ENCODE measurements at regions not wholly inside any gene's neighbourhood (a gene's known extent, or its start where the extent isn't known, plus 50 kb on each side); places are given as distances from the start of the nearest gene placed in this dataset.

- no peak for DNase-seq (ENCODE audit: low read depth, low spot score)
- Histone ChIP-seq H3K9me1 (replicated peaks; ENCODE audit: control insufficient read depth, extremely low read depth, insufficient read depth, low read length) (no peaks in the 10 kb centered on the region), H3K9me3 (replicated peaks; ENCODE audit: control insufficient read depth, insufficient read depth, low read length) (no peaks in the 10 kb centered on the region), H3K36me3 (ENCODE audit: control insufficient read depth in 2 of 2, extremely low read depth in 1 of 2, insufficient read depth in 2 of 2, low read length in 2 of 2) (no peaks in the 10 kb centered on the region), H3K4me1 (ENCODE audit: control insufficient read depth, extremely low read depth, insufficient read depth, low read length) (no peaks in the 10 kb centered on the region), H3K79me2 (ENCODE audit: control insufficient read depth, insufficient read depth, low read length) (no peaks in the 10 kb centered on the region), H3K27ac (ENCODE audit: insufficient read depth, low read depth, low read length) (no peak overlapping the region), H3K27me3 (ENCODE audit: control insufficient read depth in 2 of 2, insufficient read depth in 2 of 2, low read length in 2 of 2) (no peaks in the 10 kb centered on the region), H2AFZ (ENCODE audit: low read depth, low read length) (no peak overlapping the region), H4K20me1 (replicated peaks; ENCODE audit: control insufficient read depth, extremely low read depth, insufficient read depth, low read length) (no peaks in the 10 kb centered on the region), H3K4me3 (replicated peaks in 1 of 3; ENCODE audit: insufficient read depth in 1 of 3, low read depth in 1 of 3, low read length in 3 of 3) (no peak overlapping the region), H3K9ac (replicated peaks; ENCODE audit: extremely low read depth, insufficient read depth, low read length) (no peak overlapping the region), H3K4me2 (ENCODE audit: insufficient read depth, low read length) (no peak overlapping the region)
- TF ChIP-seq MAX (IDR thresholded peaks at IDR 0.05; ENCODE audit: insufficient read depth, insufficient read length) (no peak), GATA2 (IDR thresholded peaks at IDR 0.05; ENCODE audit: insufficient read depth, insufficient read length, low read depth, low read length) (no peak)
- intact Hi-C loops (cut with micrococcal nuclease): no loop called here
- ChIA-PET CTCF (interaction anchor here (0.9 kb wide), 1 partner anchor 12 kb away, joined by 3 read pairs; no protein-coding TSS in a partner anchor), POLR2A (no interaction called here)
- BruUV-seq (replicated peaks): no TSS peak
- dilution Hi-C loops (cut with MboI; ENCODE audit: extremely low pct_ligation_motif_present, low sequenced_read_pairs): no loop called here
- no peak for FAIRE-seq
Measured at GRCh38 chr6:165960695-165961094, 207.0 kb downstream of the TBXT start.

GRCh38 chr6:165959627-165960026 lies 208.0 kb downstream of the TBXT start:
- FAIRE-seq: no peak
- CTCF ChIA-PET: interaction anchor here (1.5 kb wide), 1 partner anchor 9 kb away, joined by 3 read pairs; no protein-coding TSS in a partner anchor

More at GRCh38 chr6:165959627-165960026, 208.0 kb downstream of the TBXT start:
- no peak for DNase-seq (ENCODE audit: low read depth, low spot score)
- Histone ChIP-seq H3K4me1 (ENCODE audit: control insufficient read depth, extremely low read depth, insufficient read depth, low read length) (no peaks in the 10 kb centered on the region), H3K79me2 (ENCODE audit: control insufficient read depth, insufficient read depth, low read length) (no peaks in the 10 kb centered on the region), H3K9me3 (replicated peaks; ENCODE audit: control insufficient read depth, insufficient read depth, low read length) (no peaks in the 10 kb centered on the region), H3K9me1 (replicated peaks; ENCODE audit: control insufficient read depth, extremely low read depth, insufficient read depth, low read length) (no peaks in the 10 kb centered on the region), H4K20me1 (replicated peaks; ENCODE audit: control insufficient read depth, extremely low read depth, insufficient read depth, low read length) (no peaks in the 10 kb centered on the region), H3K4me2 (ENCODE audit: insufficient read depth, low read length) (no peak overlapping the region), H3K36me3 (ENCODE audit: control insufficient read depth in 2 of 2, extremely low read depth in 1 of 2, insufficient read depth in 2 of 2, low read length in 2 of 2) (no peaks in the 10 kb centered on the region), H3K27me3 (ENCODE audit: control insufficient read depth in 2 of 2, insufficient read depth in 2 of 2, low read length in 2 of 2) (no peaks in the 10 kb centered on the region), H2AFZ (ENCODE audit: low read depth, low read length) (no peak overlapping the region), H3K9ac (replicated peaks; ENCODE audit: extremely low read depth, insufficient read depth, low read length) (no peak overlapping the region), H3K27ac (ENCODE audit: insufficient read depth, low read depth, low read length) (no peak overlapping the region), H3K4me3 (replicated peaks in 1 of 3; ENCODE audit: insufficient read depth in 1 of 3, low read depth in 1 of 3, low read length in 3 of 3) (no peak overlapping the region)
- POLR2A ChIA-PET: no interaction called here
- dilution Hi-C loops (cut with MboI; ENCODE audit: extremely low pct_ligation_motif_present, low sequenced_read_pairs): no loop called here
- no peak for TF ChIP-seq EZH2 (IDR thresholded peaks at IDR 0.05; ENCODE audit: borderline replicate concordance, low read depth, low read length, severe bottlenecking)
- no peak for TF ChIP-seq GATA2 (IDR thresholded peaks at IDR 0.05; ENCODE audit: insufficient read depth, insufficient read length, low read depth, low read length)
- TF ChIP-seq JUN (IDR thresholded peaks at IDR 0.05; ENCODE audit: borderline replicate concordance, insufficient read depth, insufficient read length, low read depth): no peak
- TF ChIP-seq CTCF (IDR thresholded peaks at IDR 0.05; ENCODE audit: extremely low read depth in 1 of 2, insufficient read depth in 1 of 2, low read depth in 1 of 2, low read length in 2 of 2): no peak
- TF ChIP-seq MYC (IDR thresholded peaks at IDR 0.05; ENCODE audit: low read depth, low read length): no peak
- TF ChIP-seq POLR2A (IDR thresholded peaks at IDR 0.05; ENCODE audit: low read depth, low read length): no peak
- TF ChIP-seq MAX (IDR thresholded peaks at IDR 0.05; ENCODE audit: insufficient read depth, insufficient read length): no peak
- TF ChIP-seq FOS (IDR thresholded peaks at IDR 0.05; ENCODE audit: borderline replicate concordance, insufficient read depth, low read length): no peak
- no peak for TF ChIP-seq POLR2AphosphoS5 (IDR thresholded peaks at IDR 0.05; ENCODE audit: insufficient read depth, low read depth, low read length)
- no TSS peak for BruUV-seq (replicated peaks)
- intact Hi-C loops (cut with micrococcal nuclease): no loop called here

All from endothelial cell of umbilical vein (primary cell).